Activated CD8-positive, alpha-beta T cell treated with anti-CD3 and anti-CD28 coated beads, Interleukin-2, amount 10 ng/mL, durations not matched to agents 7 days and 5 days (primary cell): ENCODE measurements at regions not wholly inside any gene's neighbourhood (a gene's known extent, or its start where the extent isn't known, plus 50 kb on each side); places are given as distances from the start of the nearest gene placed in this dataset.

ENCODE experiments used
- ATAC-seq: fragments of 150-1000 bp; cut with Tn5 transposase; one replicate; pipeline ENCODE4 v1.10.0; 2021; ENCODE audit warnings: moderate library complexity
- CTCF ChIA-PET: fragments of 350-600 bp; sonication (Branson Sonifier 250); formaldehyde crosslinking; loops from one replicate; lab custom pipeline; 2021; ENCODE audit warnings: antibody characterized with exemption; lab: Charles Lee
- POLR2A ChIA-PET: fragments of 350-600 bp; sonication (Branson Sonifier 250); formaldehyde crosslinking; loops from one replicate; lab custom pipeline; 2021; ENCODE audit warnings: antibody characterized with exemption; lab: Charles Lee
- DNase-seq: peaks from one replicate; pipeline ENCODE4 v3.0.0-alpha.2; 2020
- H3K27ac Mint-ChIP-seq: one replicate; pipeline ENCODE4 v1.8.0; 2021; ENCODE audit warnings: mild to moderate bottlenecking, mixed read lengths
- H3K27me3 Mint-ChIP-seq: one replicate; pipeline ENCODE4 v1.8.0; 2021; ENCODE audit warnings: low read depth, mixed read lengths
- H3K36me3 Mint-ChIP-seq: one replicate; pipeline ENCODE4 v1.8.0; 2021; ENCODE audit warnings: low read depth, mixed read lengths
- H3K4me1 Mint-ChIP-seq: one replicate; pipeline ENCODE4 v1.8.0; 2021; ENCODE audit warnings: low read depth, mixed read lengths
- H3K4me3 Mint-ChIP-seq: one replicate; pipeline ENCODE4 v1.8.0; 2021; ENCODE audit warnings: mild to moderate bottlenecking, mixed read lengths
- H3K9me3 Mint-ChIP-seq: one replicate; pipeline ENCODE4 v1.8.0; 2022; ENCODE audit warnings: mixed read lengths; ENCODE audit not compliant: insufficient read depth

GRCh38 chrX:130974323-130974722, 71.3 kb upstream of the ENOX2 start:
- no peak for ATAC-seq
- CTCF ChIA-PET = no interaction called here

GRCh38 chrX:130975947-130976346, 72.9 kb upstream of the ENOX2 start:
- H3K27me3 Mint-ChIP-seq = no peaks in the 10 kb centered on the region
- no peak overlapping the region for H3K4me3 Mint-ChIP-seq
- DNase-seq (peak; percentile 39), ATAC-seq (peak; percentile 55)
- no peaks in the 10 kb centered on the region for H3K4me1 Mint-ChIP-seq
- H3K27ac Mint-ChIP-seq = no peak overlapping the region
- no peaks in the 10 kb centered on the region for H3K9me3 Mint-ChIP-seq
- POLR2A ChIA-PET = no interaction called here
- no peaks in the 10 kb centered on the region for H3K36me3 Mint-ChIP-seq
- CTCF ChIA-PET = no interaction called here

More at GRCh38 chrX:130974323-130974722, 71.3 kb upstream of the ENOX2 start:
- no peak for DNase-seq
- POLR2A ChIA-PET = no interaction called here
- H3K36me3 Mint-ChIP-seq = no peaks in the 10 kb centered on the region
- H3K4me3 Mint-ChIP-seq = no peak overlapping the region
- H3K27ac Mint-ChIP-seq = no peak overlapping the region
- H3K4me1 Mint-ChIP-seq = no peaks in the 10 kb centered on the region
- peaks cover 3% of the 10 kb centered on the region for H3K27me3 Mint-ChIP-seq
- H3K9me3 Mint-ChIP-seq = no peaks in the 10 kb centered on the region

DNA sequence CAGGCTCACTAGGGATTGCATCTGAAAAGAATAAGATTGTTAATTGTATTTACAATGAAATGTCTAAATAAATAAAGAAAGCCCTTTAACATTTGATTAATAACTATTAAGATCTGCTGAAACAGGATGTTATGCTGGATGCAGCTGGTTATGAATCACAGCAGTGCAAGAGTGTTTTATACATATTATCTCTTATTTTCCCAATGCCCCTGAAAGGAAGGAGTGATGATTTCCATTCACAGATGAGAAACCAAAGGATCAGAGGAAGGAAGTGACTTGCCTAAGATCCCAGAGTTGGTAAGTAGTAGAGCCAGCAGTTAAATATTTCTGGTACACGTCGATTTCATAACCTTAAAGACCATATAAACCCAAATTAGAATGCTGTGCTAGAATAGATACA, 76.3 kb upstream of the ARHGAP36 start:
- CTCF ChIA-PET = interaction anchor here (1.4 kb wide), 1 partner anchor 13 kb away, joined by 3 read pairs; no protein-coding TSS in a partner anchor
- no peak for DNase-seq
- POLR2A ChIA-PET = no interaction called here
- H3K9me3 Mint-ChIP-seq = no peaks in the 10 kb centered on the region
- H3K4me3 Mint-ChIP-seq = no peak overlapping the region
- no peaks in the 10 kb centered on the region for H3K4me1 Mint-ChIP-seq
- no peak overlapping the region for H3K27ac Mint-ChIP-seq
- no peaks in the 10 kb centered on the region for H3K36me3 Mint-ChIP-seq
- ATAC-seq = no peak
- H3K27me3 Mint-ChIP-seq = no peaks in the 10 kb centered on the region

- H3K27ac Mint-ChIP-seq = no peak overlapping the region
- no peaks in the 10 kb centered on the region for H3K9me3 Mint-ChIP-seq
- ATAC-seq = no peak
- ChIA-PET CTCF (interaction anchor here (1.3 kb wide), 1 partner anchor 10 kb away, joined by 3 read pairs; no protein-coding TSS in a partner anchor), POLR2A (no interaction called here)
- no peaks in the 10 kb centered on the region for H3K4me1 Mint-ChIP-seq
- no peak overlapping the region for H3K4me3 Mint-ChIP-seq
- no peaks in the 10 kb centered on the region for H3K27me3 Mint-ChIP-seq
- no peaks in the 10 kb centered on the region for H3K36me3 Mint-ChIP-seq
- DNase-seq = no peak
Measured at GRCh38 chrX:130984782-130985181, 73.4 kb upstream of the ARHGAP36 start.

DNA sequence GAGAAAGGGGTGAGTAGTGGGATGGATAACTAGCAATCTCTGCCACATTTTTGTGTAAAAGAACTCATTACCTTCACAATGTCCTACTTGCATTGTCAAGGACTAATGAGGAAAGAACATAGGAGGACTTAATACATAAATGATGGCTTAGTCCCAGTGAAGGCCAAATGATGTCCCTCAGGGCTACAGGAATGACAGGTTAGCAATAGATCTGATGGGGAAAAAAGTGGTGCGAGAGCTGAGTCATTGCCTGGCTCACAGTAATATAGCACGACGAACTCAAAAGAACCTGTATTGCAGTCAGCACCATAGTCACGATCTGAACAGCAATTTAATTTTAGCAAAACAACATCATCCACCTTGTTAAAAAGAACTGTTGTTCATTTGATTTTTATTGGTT, 70.9 kb upstream of the ARHGAP36 start:
- no peaks in the 10 kb centered on the region for H3K36me3 Mint-ChIP-seq
- ATAC-seq = no peak
- no peaks in the 10 kb centered on the region for H3K27me3 Mint-ChIP-seq
- DNase-seq = no peak
- H3K4me1 Mint-ChIP-seq = no peaks in the 10 kb centered on the region
- ChIA-PET CTCF (no interaction called here), POLR2A (no interaction called here)
- H3K9me3 Mint-ChIP-seq = no peaks in the 10 kb centered on the region
- no peak overlapping the region for H3K27ac Mint-ChIP-seq
- H3K4me3 Mint-ChIP-seq = no peak overlapping the region

- Mint-ChIP-seq H3K36me3 (no peaks in the 10 kb centered on the region), H3K27me3 (no peaks in the 10 kb centered on the region), H3K4me1 (no peaks in the 10 kb centered on the region), H3K9me3 (no peaks in the 10 kb centered on the region), H3K27ac (no peak overlapping the region), H3K4me3 (no peak overlapping the region)
- POLR2A ChIA-PET = no interaction called here
- no peak for DNase-seq
- no peak for ATAC-seq
- CTCF ChIA-PET = no interaction called here
Measured at GRCh38 chrX:130990723-130991122, 67.4 kb upstream of the ARHGAP36 start.

DNA sequence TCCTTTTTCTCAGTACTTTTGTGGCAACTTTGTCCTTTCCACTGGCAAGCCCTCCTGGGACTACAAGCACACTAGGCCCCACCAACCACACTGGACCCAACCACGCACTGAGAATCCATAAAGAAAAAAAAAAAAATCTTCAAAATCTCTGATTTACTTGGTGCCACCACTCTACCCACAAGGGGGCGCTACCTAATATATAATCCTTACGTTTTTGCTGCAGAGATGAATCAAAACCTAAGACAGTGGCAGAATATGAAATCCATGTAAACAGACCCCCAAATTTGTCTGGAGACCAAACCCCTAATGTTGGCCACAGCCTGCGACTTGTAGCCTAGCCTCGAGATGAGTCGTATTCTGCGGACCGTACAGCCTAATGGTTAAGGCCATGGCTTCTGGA, 63.5 kb upstream of the ARHGAP36 start:
- peak; percentile 31 for DNase-seq
- H3K27ac Mint-ChIP-seq = no peak overlapping the region
- H3K36me3 Mint-ChIP-seq = no peaks in the 10 kb centered on the region
- no peaks in the 10 kb centered on the region for H3K9me3 Mint-ChIP-seq
- no peak for ATAC-seq
- POLR2A ChIA-PET = interaction anchor here (0.6 kb wide), 1 partner anchor 194 kb away, joined by 3 read pairs; no protein-coding TSS in a partner anchor
- no peak overlapping the region for H3K4me3 Mint-ChIP-seq
- H3K27me3 Mint-ChIP-seq = no peaks in the 10 kb centered on the region
- CTCF ChIA-PET = interaction anchor here (0.9 to 1.9 kb wide), 5 partner anchors 10 to 681 kb away, joined by 3 to 6 read pairs (median 4); no protein-coding TSS in a partner anchor
- no peaks in the 10 kb centered on the region for H3K4me1 Mint-ChIP-seq

GRCh38 chrX:130995439-130995838, 62.7 kb upstream of the ARHGAP36 start:
- H3K4me3 Mint-ChIP-seq = no peak overlapping the region
- no peaks in the 10 kb centered on the region for H3K9me3 Mint-ChIP-seq
- H3K4me1 Mint-ChIP-seq = no peaks in the 10 kb centered on the region
- no peak overlapping the region for H3K27ac Mint-ChIP-seq
- DNase-seq = no peak
- ChIA-PET POLR2A (interaction anchor here (0.6 kb wide), 1 partner anchor 193 kb away, joined by 3 read pairs; no protein-coding TSS in a partner anchor), CTCF (interaction anchor here (0.9 to 1.9 kb wide), 4 partner anchors 18 to 680 kb away, joined by 3 to 6 read pairs (median 4); no protein-coding TSS in a partner anchor)
- ATAC-seq = no peak
- no peaks in the 10 kb centered on the region for H3K36me3 Mint-ChIP-seq
- H3K27me3 Mint-ChIP-seq = no peaks in the 10 kb centered on the region

DNA sequence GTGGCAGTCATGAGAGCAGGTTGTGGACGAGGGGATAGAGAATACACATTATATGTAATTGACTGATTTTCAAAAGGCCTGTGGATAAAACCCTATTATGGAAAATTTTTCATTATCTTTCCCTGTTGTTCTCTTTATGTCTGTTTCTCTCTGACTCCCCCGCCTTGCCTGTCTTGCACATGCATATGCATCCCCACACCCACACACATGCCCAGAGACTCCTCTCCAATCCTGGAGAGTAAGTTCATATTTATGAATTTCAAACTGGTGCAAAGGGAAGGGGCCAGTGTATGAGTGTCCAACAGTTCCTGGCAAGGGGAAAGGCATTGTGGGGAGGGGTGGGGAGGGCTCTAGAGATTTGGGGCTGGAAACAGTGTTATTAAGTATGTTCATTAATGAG, 60.8 kb upstream of the ARHGAP36 start:
- no peaks in the 10 kb centered on the region for H3K27me3 Mint-ChIP-seq
- H3K9me3 Mint-ChIP-seq = no peaks in the 10 kb centered on the region
- H3K4me1 Mint-ChIP-seq = no peaks in the 10 kb centered on the region
- CTCF ChIA-PET = no interaction called here
- POLR2A ChIA-PET = no interaction called here
- no peak for DNase-seq
- no peak overlapping the region for H3K4me3 Mint-ChIP-seq
- H3K36me3 Mint-ChIP-seq = no peaks in the 10 kb centered on the region
- H3K27ac Mint-ChIP-seq = no peak overlapping the region
- ATAC-seq = no peak

DNA sequence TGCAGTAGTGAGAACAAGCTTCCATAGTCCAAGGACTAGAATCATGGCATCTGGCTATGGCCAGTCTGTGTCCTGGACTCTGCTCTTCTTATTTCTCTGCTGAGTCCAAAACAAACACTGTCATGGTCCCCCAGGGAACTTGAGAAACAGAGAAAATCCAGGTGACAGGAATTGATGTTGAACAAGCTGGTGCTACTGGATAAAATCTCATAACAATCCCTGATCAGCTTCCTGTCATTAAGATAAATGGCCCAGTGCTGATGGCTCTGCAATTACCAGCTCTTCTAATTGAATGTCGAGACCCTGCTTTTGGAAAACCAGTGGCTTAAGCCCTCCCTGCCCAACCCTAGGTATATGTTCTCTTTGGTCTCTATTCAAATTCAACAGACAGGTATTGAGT, 58.8 kb upstream of the ARHGAP36 start:
- DNase-seq (no peak), ATAC-seq (no peak)
- Mint-ChIP-seq H3K4me1 (no peaks in the 10 kb centered on the region), H3K36me3 (no peaks in the 10 kb centered on the region), H3K27me3 (no peaks in the 10 kb centered on the region), H3K9me3 (no peaks in the 10 kb centered on the region), H3K27ac (no peak overlapping the region), H3K4me3 (no peak overlapping the region)
- ChIA-PET CTCF (no interaction called here), POLR2A (no interaction called here)
